Mammary epithelial cell (primary cell): ENCODE measurements at regions not wholly inside any gene's neighbourhood (a gene's known extent, or its start where the extent isn't known, plus 50 kb on each side); places are given as distances from the start of the nearest gene placed in this dataset.

Experiments used
- EZH2 ChIP-seq: IDR thresholded peaks from 2 replicates; pipeline ENCODE4 v1.6.1; 2012; ENCODE audit warnings: low read length, inconsistent platforms, borderline replicate concordance
- TF ChIP-seq, protein P1 (sequence below), 2 donors: IDR thresholded peaks in 1 of 2; conservative IDR thresholded peaks in 1 of 2; 2 replicates each; pipeline ENCODE4 v1.5.1; 2011 to 2012; ENCODE audit warnings: inconsistent platforms in 2 of 2, low read length in 2 of 2, mild to moderate bottlenecking in 2 of 2, control low read depth in 1 of 2, low read depth in 1 of 2; ENCODE audit not compliant: insufficient read depth in 1 of 2; ENCODE audit errors: extremely low read depth in 1 of 2

DNA sequence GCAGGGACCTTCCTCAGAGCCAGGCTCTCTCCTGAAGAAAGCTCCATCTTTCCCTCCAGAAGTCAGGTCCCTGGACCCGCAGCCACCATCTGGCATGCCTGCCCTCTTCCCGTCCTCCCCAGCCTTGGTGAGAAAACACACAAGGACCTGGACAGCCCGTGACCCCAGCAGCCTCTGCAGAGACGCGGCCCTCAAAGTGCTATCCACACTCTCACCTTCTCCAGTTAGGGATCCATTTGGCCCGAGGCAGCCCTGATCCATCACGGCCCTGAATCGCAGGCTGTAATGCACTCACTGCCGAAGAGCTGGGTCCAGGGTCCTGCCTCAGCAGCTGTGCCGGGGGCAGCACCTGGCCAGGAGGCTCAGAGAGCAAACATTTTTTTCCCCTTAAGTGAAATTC is 185.1 kb downstream of the OLFM1 start:
- TF ChIP-seq, protein P1, sequence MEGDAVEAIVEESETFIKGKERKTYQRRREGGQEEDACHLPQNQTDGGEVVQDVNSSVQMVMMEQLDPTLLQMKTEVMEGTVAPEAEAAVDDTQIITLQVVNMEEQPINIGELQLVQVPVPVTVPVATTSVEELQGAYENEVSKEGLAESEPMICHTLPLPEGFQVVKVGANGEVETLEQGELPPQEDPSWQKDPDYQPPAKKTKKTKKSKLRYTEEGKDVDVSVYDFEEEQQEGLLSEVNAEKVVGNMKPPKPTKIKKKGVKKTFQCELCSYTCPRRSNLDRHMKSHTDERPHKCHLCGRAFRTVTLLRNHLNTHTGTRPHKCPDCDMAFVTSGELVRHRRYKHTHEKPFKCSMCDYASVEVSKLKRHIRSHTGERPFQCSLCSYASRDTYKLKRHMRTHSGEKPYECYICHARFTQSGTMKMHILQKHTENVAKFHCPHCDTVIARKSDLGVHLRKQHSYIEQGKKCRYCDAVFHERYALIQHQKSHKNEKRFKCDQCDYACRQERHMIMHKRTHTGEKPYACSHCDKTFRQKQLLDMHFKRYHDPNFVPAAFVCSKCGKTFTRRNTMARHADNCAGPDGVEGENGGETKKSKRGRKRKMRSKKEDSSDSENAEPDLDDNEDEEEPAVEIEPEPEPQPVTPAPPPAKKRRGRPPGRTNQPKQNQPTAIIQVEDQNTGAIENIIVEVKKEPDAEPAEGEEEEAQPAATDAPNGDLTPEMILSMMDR (conservative IDR thresholded peaks at IDR 0.05 in 1 of 2, IDR thresholded peaks at IDR 0.05 in 1 of 2; ENCODE audit: extremely low read depth in 1 of 2, insufficient read depth in 1 of 2, low read depth in 1 of 2, low read length in 2 of 2): no peak
- no peak for TF ChIP-seq EZH2
